ENCODE measurements at regions not wholly inside any gene's neighbourhood (a gene's known extent, or its start where the extent isn't known, plus 50 kb on each side); places are given as distances from the start of the nearest gene placed in this dataset.

- H3K4me3 Mint-ChIP-seq: no peak overlapping the region
- H3K27me3 Mint-ChIP-seq: peaks cover 66% of the 10 kb centered on the region
- DNase-seq (ENCODE audit: low spot score in 2 of 2) (no peak), ATAC-seq (replicated peaks; ENCODE audit: extremely low read depth, poor library complexity, severe bottlenecking) (no peak)
- no peaks in the 10 kb centered on the region for H3K4me1 Mint-ChIP-seq
- H3K9me3 Mint-ChIP-seq: no peaks in the 10 kb centered on the region
- no peak overlapping the region for H3K27ac Mint-ChIP-seq (ENCODE audit: low read depth)
- H3K36me3 Mint-ChIP-seq (ENCODE audit: insufficient read depth): no peaks in the 10 kb centered on the region
Observed at GRCh38 chr10:9214618-9215017, 1160.1 kb downstream of the GATA3 start.

GRCh38 chr10:9215121-9215520 lies 1160.6 kb downstream of the GATA3 start:
- peaks cover 61% of the 10 kb centered on the region for H3K27me3 Mint-ChIP-seq
- no peak overlapping the region for H3K4me3 Mint-ChIP-seq
- H3K9me3 Mint-ChIP-seq: no peaks in the 10 kb centered on the region
- H3K36me3 Mint-ChIP-seq (ENCODE audit: insufficient read depth): no peaks in the 10 kb centered on the region
- DNase-seq (ENCODE audit: low spot score in 2 of 2): no peak
- no peak overlapping the region for H3K27ac Mint-ChIP-seq (ENCODE audit: low read depth)
- H3K4me1 Mint-ChIP-seq: no peaks in the 10 kb centered on the region
- no peak for ATAC-seq (replicated peaks; ENCODE audit: extremely low read depth, poor library complexity, severe bottlenecking)

DNA sequence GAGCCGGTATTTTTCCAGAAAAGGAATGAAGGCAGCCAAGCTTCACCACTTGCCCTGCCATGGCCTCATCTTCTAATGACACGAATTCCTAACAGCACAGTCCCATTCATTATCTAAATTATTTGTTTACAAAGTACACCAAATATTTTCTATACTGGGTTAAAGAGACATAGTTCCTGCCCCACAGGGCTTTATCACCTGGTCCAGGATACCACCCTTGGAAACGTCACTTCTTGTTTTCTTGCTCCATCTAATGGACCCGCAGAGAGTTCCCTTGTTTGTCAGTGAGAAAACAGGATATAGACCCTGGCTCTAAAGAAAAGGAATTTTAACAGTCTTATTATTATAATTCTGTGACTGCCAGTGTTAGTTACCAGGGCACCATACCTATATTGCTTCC lies 1165.4 kb downstream of the GATA3 start:
- no peaks in the 10 kb centered on the region for H3K36me3 Mint-ChIP-seq (ENCODE audit: insufficient read depth)
- H3K4me3 Mint-ChIP-seq: no peak overlapping the region
- no peak for ATAC-seq (replicated peaks; ENCODE audit: extremely low read depth, poor library complexity, severe bottlenecking)
- peaks cover 49% of the 10 kb centered on the region for H3K27me3 Mint-ChIP-seq
- H3K9me3 Mint-ChIP-seq: no peaks in the 10 kb centered on the region
- no peaks in the 10 kb centered on the region for H3K4me1 Mint-ChIP-seq
- H3K27ac Mint-ChIP-seq (ENCODE audit: low read depth): no peak overlapping the region
- DNase-seq (ENCODE audit: low spot score in 2 of 2): no peak

- H3K4me1 Mint-ChIP-seq: no peaks in the 10 kb centered on the region
- ATAC-seq (replicated peaks; ENCODE audit: extremely low read depth, poor library complexity, severe bottlenecking): no peak
- H3K9me3 Mint-ChIP-seq: no peaks in the 10 kb centered on the region
- DNase-seq (ENCODE audit: low spot score in 2 of 2): no peak
- H3K27ac Mint-ChIP-seq (ENCODE audit: low read depth): no peak overlapping the region
- H3K36me3 Mint-ChIP-seq (ENCODE audit: insufficient read depth): no peaks in the 10 kb centered on the region
- H3K4me3 Mint-ChIP-seq: no peak overlapping the region
- peaks cover 45% of the 10 kb centered on the region for H3K27me3 Mint-ChIP-seq
Observed at GRCh38 chr10:9222917-9223316, 1168.4 kb downstream of the GATA3 start.

DNA sequence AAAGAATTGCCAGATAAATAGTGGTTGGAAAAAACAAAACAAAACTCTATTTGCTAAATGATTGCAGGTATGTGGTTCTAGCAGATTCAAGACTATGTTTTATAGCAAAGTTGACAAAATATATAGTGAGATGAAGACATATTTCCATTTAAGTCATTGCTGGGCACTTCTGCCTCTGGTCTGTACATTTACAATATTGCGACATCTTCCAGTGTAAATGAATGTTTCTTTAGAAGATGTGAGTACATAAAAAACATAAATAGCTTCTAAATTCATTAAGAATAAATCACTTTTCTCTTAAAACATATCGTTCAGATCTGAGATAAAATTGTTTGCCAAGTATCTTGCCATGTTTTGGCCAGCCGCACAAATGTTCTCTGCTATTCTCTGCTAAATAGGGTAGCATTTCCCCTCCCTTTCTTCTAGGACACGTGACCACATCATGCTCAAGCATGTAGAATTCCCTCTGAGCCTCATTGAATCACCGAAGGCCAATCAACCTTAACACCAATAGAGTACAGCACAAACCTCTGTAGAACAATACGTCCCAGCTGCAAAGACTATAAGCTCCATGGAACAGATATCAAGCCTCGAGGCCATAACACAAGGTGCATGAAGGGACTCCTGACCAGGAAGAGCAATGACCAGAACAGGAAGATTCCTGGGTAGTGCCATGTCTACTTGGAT lies 1173.3 kb downstream of the GATA3 start:
- Mint-ChIP-seq H3K9me3 (no peaks in the 10 kb centered on the region), H3K4me3 (no peak overlapping the region), H3K36me3 (ENCODE audit: insufficient read depth) (no peaks in the 10 kb centered on the region), H3K4me1 (no peaks in the 10 kb centered on the region), H3K27me3 (peaks cover 75% of the 10 kb centered on the region), H3K27ac (ENCODE audit: low read depth) (no peak overlapping the region)
- no peak for DNase-seq (ENCODE audit: low spot score in 2 of 2)
- ATAC-seq (replicated peaks; ENCODE audit: extremely low read depth, poor library complexity, severe bottlenecking): no peak

DNA sequence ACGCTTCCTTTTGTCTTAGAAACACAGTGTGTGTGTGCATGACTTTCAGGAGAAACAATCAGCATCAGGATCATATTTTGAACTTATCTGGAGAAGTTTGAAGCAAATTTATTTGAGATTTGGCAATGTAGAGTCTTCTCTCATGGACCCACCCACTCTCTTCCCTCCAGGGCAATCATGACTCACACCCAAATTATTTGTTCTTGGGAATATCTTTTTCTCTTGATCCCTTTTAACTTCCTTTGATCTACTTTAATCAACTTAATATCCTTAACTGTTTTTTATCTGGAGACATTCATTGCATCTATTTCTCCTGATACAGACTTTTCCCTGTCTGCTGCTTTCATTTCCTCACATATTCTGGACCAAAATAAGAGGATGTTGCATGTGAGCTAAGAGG lies 1174.3 kb downstream of the GATA3 start:
- no peak for ATAC-seq (replicated peaks; ENCODE audit: extremely low read depth, poor library complexity, severe bottlenecking)
- Mint-ChIP-seq H3K27me3 (peaks cover 79% of the 10 kb centered on the region), H3K36me3 (ENCODE audit: insufficient read depth) (no peaks in the 10 kb centered on the region), H3K27ac (ENCODE audit: low read depth) (no peak overlapping the region), H3K4me1 (no peaks in the 10 kb centered on the region), H3K4me3 (no peak overlapping the region), H3K9me3 (no peaks in the 10 kb centered on the region)
- DNase-seq (ENCODE audit: low spot score in 2 of 2): no peak

DNA sequence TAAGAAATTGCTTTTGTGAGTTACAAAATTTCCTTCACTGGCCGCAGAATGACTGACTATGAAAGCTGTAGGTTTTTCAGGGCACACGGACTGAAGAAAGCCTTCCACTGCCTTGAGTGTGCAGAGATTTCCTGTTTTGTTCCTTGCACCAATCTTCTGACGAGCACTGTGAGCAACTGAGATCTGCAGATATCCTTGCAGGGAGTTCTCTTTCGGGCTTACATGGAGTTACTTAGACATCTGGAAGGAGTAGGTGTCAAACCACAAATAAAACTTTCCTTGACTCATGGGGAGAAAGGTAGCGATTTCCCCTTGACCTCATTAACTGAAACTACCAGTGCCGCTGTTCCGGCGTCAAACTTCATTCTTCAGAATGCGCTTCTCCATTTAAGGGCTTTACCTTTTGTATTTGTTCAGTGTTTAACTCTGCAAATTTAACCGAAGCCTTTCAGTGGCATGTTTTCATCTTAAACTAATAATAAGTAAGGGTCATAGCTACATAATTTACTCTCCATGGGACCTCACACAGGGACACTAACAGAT lies 1175.3 kb downstream of the GATA3 start:
- DNase-seq (ENCODE audit: low spot score in 2 of 2): no peak
- Mint-ChIP-seq H3K27ac (ENCODE audit: low read depth) (no peak overlapping the region), H3K9me3 (no peaks in the 10 kb centered on the region), H3K4me1 (no peaks in the 10 kb centered on the region), H3K27me3 (peaks cover 69% of the 10 kb centered on the region), H3K4me3 (no peak overlapping the region), H3K36me3 (ENCODE audit: insufficient read depth) (no peaks in the 10 kb centered on the region)
- ATAC-seq (replicated peaks; ENCODE audit: extremely low read depth, poor library complexity, severe bottlenecking): no peak

DNA sequence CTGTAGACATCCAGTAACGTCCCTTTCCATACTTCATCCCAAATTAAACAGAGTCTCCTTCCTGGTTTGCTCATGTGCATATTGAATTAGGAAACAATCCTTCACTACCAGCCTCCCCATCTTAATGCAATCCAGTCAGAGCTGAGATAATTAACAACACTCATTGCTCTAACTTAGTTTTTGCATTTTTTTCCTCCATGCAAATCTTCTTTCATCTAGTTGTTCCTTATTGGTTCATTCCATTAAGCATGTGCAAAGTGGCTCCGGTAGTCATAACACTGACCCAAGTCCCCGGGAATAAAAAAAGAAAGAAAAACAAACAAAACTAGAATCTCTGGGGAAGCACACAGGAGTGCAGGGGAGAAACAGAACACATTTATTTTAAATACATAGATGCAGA lies 1176.1 kb downstream of the GATA3 start:
- H3K27me3 Mint-ChIP-seq: peaks cover 71% of the 10 kb centered on the region

DNA sequence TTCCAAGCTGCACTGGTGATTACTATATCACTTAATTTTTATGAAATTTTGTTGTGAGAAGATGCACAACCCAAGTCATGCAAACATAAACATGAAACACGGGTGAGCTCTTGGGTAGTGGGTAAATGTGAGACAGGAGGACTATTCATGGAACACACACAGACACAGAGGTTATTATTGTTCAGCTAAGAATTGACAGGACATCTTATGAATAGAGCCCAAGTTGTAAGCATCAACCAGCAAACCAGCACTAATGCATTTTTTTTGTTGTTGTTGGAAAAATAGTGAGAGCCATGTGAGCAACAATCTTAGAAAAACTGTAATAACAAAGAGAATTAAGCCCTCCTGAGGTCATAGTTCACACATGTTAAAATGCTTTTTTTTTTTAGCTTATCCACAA lies 1179.7 kb downstream of the GATA3 start:
- ATAC-seq (replicated peaks; ENCODE audit: extremely low read depth, poor library complexity, severe bottlenecking): no peak
- H3K27me3 Mint-ChIP-seq: peaks cover 56% of the 10 kb centered on the region
- H3K4me3 Mint-ChIP-seq: no peak overlapping the region
- H3K36me3 Mint-ChIP-seq (ENCODE audit: insufficient read depth): peaks cover 1% of the 10 kb centered on the region
- no peak for DNase-seq (ENCODE audit: low spot score in 2 of 2)
- no peaks in the 10 kb centered on the region for H3K4me1 Mint-ChIP-seq
- no peak overlapping the region for H3K27ac Mint-ChIP-seq (ENCODE audit: low read depth)
- no peaks in the 10 kb centered on the region for H3K9me3 Mint-ChIP-seq

More for the DNA sequence above, 1176.1 kb downstream of the GATA3 start:
- no peaks in the 10 kb centered on the region for H3K4me1 Mint-ChIP-seq
- no peaks in the 10 kb centered on the region for H3K36me3 Mint-ChIP-seq (ENCODE audit: insufficient read depth)
- ATAC-seq (replicated peaks; ENCODE audit: extremely low read depth, poor library complexity, severe bottlenecking) (no peak), DNase-seq (ENCODE audit: low spot score in 2 of 2) (no peak)
- H3K4me3 Mint-ChIP-seq: no peak overlapping the region
- no peaks in the 10 kb centered on the region for H3K9me3 Mint-ChIP-seq
- no peak overlapping the region for H3K27ac Mint-ChIP-seq (ENCODE audit: low read depth)

DNA sequence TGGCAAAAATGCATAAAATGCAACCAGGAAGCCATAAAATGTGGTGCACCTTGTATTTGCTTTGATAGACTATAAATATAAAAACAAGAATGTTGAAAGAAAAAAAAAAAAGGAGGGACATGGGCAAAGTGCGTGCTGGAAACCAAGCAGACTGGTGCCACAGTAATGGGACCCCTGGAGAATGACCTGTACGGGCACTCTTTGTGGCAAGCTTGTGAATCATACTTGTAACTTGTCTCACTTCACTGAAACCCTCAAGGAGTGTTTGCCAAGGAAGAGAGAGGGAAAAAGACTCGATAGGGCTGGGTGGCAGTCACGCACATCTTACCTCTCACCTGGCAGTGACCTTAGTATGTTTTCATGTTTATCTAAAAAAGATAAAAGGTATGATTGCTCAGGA lies 1183.6 kb downstream of the GATA3 start:
- H3K27me3 Mint-ChIP-seq: peaks cover 31% of the 10 kb centered on the region
- no peaks in the 10 kb centered on the region for H3K4me1 Mint-ChIP-seq
- no peak for DNase-seq (ENCODE audit: low spot score in 2 of 2)
- H3K9me3 Mint-ChIP-seq: no peaks in the 10 kb centered on the region
- no peak for ATAC-seq (replicated peaks; ENCODE audit: extremely low read depth, poor library complexity, severe bottlenecking)
- no peak overlapping the region for H3K27ac Mint-ChIP-seq (ENCODE audit: low read depth)
- peaks cover 2% of the 10 kb centered on the region for H3K36me3 Mint-ChIP-seq (ENCODE audit: insufficient read depth)
- no peak overlapping the region for H3K4me3 Mint-ChIP-seq

DNA sequence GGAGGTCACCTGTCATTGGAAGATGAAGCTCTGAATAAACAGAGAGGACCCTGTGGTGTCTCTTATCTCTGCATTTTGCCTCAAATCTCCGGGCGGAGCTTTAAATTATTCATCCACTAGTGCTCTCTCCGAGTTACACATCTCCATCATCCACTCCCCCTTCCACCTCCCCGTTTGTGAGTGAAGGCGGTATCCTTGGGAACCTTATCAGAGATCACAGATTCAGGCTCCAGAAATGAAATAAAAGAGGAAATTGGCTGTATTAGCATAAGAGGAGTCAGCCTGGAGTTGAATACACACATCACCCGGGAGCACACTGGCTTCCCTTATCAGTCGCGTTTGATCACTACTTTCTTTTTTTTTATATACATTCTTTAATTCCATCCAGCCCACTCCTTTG lies 1184.8 kb downstream of the GATA3 start:
- Mint-ChIP-seq H3K4me1 (no peaks in the 10 kb centered on the region), H3K27me3 (peaks cover 36% of the 10 kb centered on the region), H3K9me3 (no peaks in the 10 kb centered on the region), H3K27ac (ENCODE audit: low read depth) (no peak overlapping the region), H3K36me3 (ENCODE audit: insufficient read depth) (peaks cover 2% of the 10 kb centered on the region), H3K4me3 (no peak overlapping the region)
- DNase-seq (ENCODE audit: low spot score in 2 of 2) (no peak), ATAC-seq (replicated peaks; ENCODE audit: extremely low read depth, poor library complexity, severe bottlenecking) (no peak)

- no peak overlapping the region for H3K27ac Mint-ChIP-seq (ENCODE audit: low read depth)
Observed at GRCh38 chr10:9243941-9244411, 1189.5 kb downstream of the GATA3 start.

DNA sequence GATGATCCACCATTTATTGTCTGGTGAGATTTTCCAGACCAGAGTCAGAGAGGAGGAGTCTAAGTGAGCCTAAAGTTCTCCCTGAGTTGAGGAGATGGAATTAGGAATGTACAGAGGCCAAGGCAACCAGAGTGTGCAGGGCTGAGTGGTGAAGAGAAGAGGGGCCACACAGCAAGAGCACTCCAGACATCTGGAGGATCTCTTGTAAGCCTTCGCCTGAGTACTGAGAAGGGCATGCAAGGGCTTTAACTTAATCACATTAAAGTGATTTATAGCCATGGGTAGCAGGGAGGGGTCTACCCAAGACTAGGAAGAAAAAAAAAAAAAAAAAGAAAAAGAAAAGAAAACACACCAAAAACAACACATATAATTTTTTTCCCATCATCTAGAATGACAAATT lies 1190.4 kb downstream of the GATA3 start:
- no peak for DNase-seq (ENCODE audit: low spot score in 2 of 2)
- H3K36me3 Mint-ChIP-seq (ENCODE audit: insufficient read depth): no peaks in the 10 kb centered on the region
- H3K27me3 Mint-ChIP-seq: peaks cover 64% of the 10 kb centered on the region
- no peaks in the 10 kb centered on the region for H3K4me1 Mint-ChIP-seq
- no peaks in the 10 kb centered on the region for H3K9me3 Mint-ChIP-seq
- no peak overlapping the region for H3K27ac Mint-ChIP-seq (ENCODE audit: low read depth)
- ATAC-seq (replicated peaks; ENCODE audit: extremely low read depth, poor library complexity, severe bottlenecking): no peak
- H3K4me3 Mint-ChIP-seq: no peak overlapping the region

More at GRCh38 chr10:9243941-9244411, 1189.5 kb downstream of the GATA3 start:
- Mint-ChIP-seq H3K36me3 (ENCODE audit: insufficient read depth) (peaks cover 2% of the 10 kb centered on the region), H3K4me3 (no peak overlapping the region), H3K9me3 (no peaks in the 10 kb centered on the region), H3K4me1 (no peaks in the 10 kb centered on the region), H3K27me3 (peaks cover 61% of the 10 kb centered on the region)
- DNase-seq (ENCODE audit: low spot score in 2 of 2) (no peak), ATAC-seq (replicated peaks; ENCODE audit: extremely low read depth, poor library complexity, severe bottlenecking) (no peak)
